PC-3 (cell line): ENCODE measurements at regions not wholly inside any gene's neighbourhood (a gene's known extent, or its start where the extent isn't known, plus 50 kb on each side); places are given as distances from the start of the nearest gene placed in this dataset.

Experiments used
- ATAC-seq: fragments of 200-7000 bp; cut with Tn5 transposase; 2 replicates; pipeline ENCODE4 v1.9.1; 2020; ENCODE audit warnings: mild to moderate bottlenecking, moderate library complexity
- BruUV-seq: library from RNA; stranded (reverse); fragments of 400-500 nt; replicated peaks from 2 replicates; lab custom pipeline; 2021; lab: Mats Ljungman, UMichigan
- CTCF ChIA-PET: fragments of 300-600 bp; sonication (Branson Sonifier 250); formaldehyde crosslinking; loops from one replicate; lab custom pipeline; 2022; ENCODE audit warnings: antibody characterized with exemption; lab: Charles Lee
- POLR2A ChIA-PET: fragments of 300-600 bp; sonication (Branson Sonifier 250); formaldehyde crosslinking; loops from one replicate; lab custom pipeline; 2022; ENCODE audit warnings: antibody characterized with exemption; ENCODE audit not compliant: unreplicated experiment; lab: Charles Lee
- DNase-seq: peaks from one replicate; pipeline ENCODE4 v3.0.0-alpha.2; 2015
- H2AFZ ChIP-seq: fragments of 300-600 bp; sonication (generic); 2 replicates; pipeline ENCODE4 v1.6.0; 2016; ENCODE audit warnings: antibody characterized with exemption, low read length
- H3F3A ChIP-seq: fragments of 300-600 bp; sonication (generic); one replicate; pipeline ENCODE4 v1.6.0; 2017; ENCODE audit warnings: antibody characterized with exemption, low read length, control low read depth, mild to moderate bottlenecking; ENCODE audit not compliant: unreplicated experiment
- H3K27ac ChIP-seq: fragments of 300-600 bp; sonication (generic); 2 replicates; pipeline ENCODE4 v1.5.1; 2016; ENCODE audit warnings: mild to moderate bottlenecking, low read length
- H3K27me3 ChIP-seq: fragments of 300-600 bp; sonication (generic); 2 replicates; pipeline ENCODE4 v1.6.1; 2016; ENCODE audit warnings: low read length, mixed read lengths
- H3K36me3 ChIP-seq: fragments of 300-600 bp; sonication (generic); 2 replicates; pipeline ENCODE4 v1.6.1; 2016; ENCODE audit warnings: low read depth, mixed run types, low read length, mixed read lengths
- H3K4me1 ChIP-seq: fragments of 300-600 bp; sonication (generic); 2 replicates; pipeline ENCODE4 v1.5.1; 2016; ENCODE audit warnings: low read length; ENCODE audit not compliant: insufficient read depth
- H3K4me2 ChIP-seq: fragments of 300-600 bp; sonication (generic); 2 replicates; pipeline ENCODE4 v1.6.0; 2016; ENCODE audit warnings: low read length
- H3K4me3 ChIP-seq: fragments of 300-600 bp; sonication (generic); 2 replicates; pipeline ENCODE4 v1.5.1; 2016; ENCODE audit warnings: mild to moderate bottlenecking, low read length, mixed read lengths
- H3K79me2 ChIP-seq: fragments of 300-600 bp; sonication (generic); 2 replicates; pipeline ENCODE4 v1.6.1; 2017; ENCODE audit warnings: low read length, mixed read lengths
- H3K9ac ChIP-seq: fragments of 300-600 bp; sonication (generic); 2 replicates; pipeline ENCODE4 v1.6.0; 2016; ENCODE audit warnings: mild to moderate bottlenecking, low read length
- H3K9me2 ChIP-seq: fragments of 300-600 bp; sonication (generic); replicated peaks from 2 replicates; pipeline ENCODE4 v1.6.1; 2016; ENCODE audit warnings: mixed run types, low read length, mixed read lengths
- H3K9me3 ChIP-seq: fragments of 300-600 bp; sonication (generic); 2 replicates; pipeline ENCODE4 v1.6.1; 2016; ENCODE audit warnings: low read length, mixed read lengths
- H4K20me1 ChIP-seq: fragments of 300-600 bp; sonication (generic); 2 replicates; pipeline ENCODE4 v1.6.1; 2016; ENCODE audit warnings: low read length, mixed read lengths
- CTCF ChIP-seq: fragments of 300-600 bp; sonication (generic); conservative IDR thresholded peaks from 2 replicates; pipeline ENCODE4 v1.5.1; 2017; ENCODE audit warnings: antibody characterized with exemption, low read depth, mild to moderate bottlenecking, low read length
- EZH2 ChIP-seq: fragments of 300-600 bp; sonication (generic); IDR thresholded peaks from one replicate; pipeline ENCODE4 v1.6.1; 2017; ENCODE audit warnings: antibody characterized with exemption, mild to moderate bottlenecking, low read length; ENCODE audit not compliant: unreplicated experiment
- EZH2phosphoT487 ChIP-seq: fragments of 300-600 bp; sonication (generic); IDR thresholded peaks from 2 replicates; pipeline ENCODE4 v1.6.1; 2018; ENCODE audit warnings: mild to moderate bottlenecking, antibody characterized with exemption, low read length, borderline replicate concordance
- intact Hi-C: fragments of 100-400 bp; cut with micrococcal nuclease; formaldehyde crosslinking; loops from 2 replicates; pipeline ENCODE4 v1.9.0; 2023

DNA sequence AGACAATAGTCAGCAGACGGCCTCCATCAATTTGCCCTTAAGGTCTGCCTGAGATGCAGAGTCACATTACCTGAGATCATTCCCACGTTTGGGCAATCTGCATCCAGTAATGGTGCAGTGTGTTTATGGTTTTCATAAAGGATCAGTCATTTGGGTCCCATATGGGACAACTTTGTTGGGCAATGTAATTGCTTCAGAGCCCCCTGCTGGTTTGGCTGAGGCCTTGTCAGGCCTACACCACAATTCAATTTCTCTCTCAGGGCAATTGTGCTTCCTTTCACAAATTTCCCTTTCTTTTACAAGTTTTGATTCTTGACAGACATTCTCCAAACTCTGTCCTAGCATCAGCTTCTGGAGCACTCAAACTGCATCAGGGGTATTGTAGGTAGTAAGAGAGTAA is 191.2 kb upstream of the SSTR1 start:
- Histone ChIP-seq H4K20me1 (no peaks in the 10 kb centered on the region), H2AFZ (no peak overlapping the region), H3K9me2 (no peaks in the 10 kb centered on the region), H3K79me2 (no peaks in the 10 kb centered on the region), H3K4me2 (no peak overlapping the region), H3K4me1 (no peaks in the 10 kb centered on the region), H3K27me3 (no peaks in the 10 kb centered on the region), H3K9me3 (peaks cover 19% of the 10 kb centered on the region), H3F3A (no peaks in the 10 kb centered on the region), H3K27ac (no peak overlapping the region), H3K9ac (no peak overlapping the region), H3K4me3 (no peak overlapping the region), H3K36me3 (no peaks in the 10 kb centered on the region)
- intact Hi-C loops, result loop anchor here (1.0 kb wide), 1 partner anchor 113 kb away; no protein-coding TSS in a partner anchor
- no TSS peak for BruUV-seq
- CTCF ChIA-PET, result no interaction called here
- POLR2A ChIA-PET, result no interaction called here
- ATAC-seq, result peak; percentile 35; the same call in 1 of the 2 replicates
- DNase-seq, result peak; percentile 19
- TF ChIP-seq EZH2phosphoT487 (no peak), CTCF (peak; percentile 68)

- ATAC-seq (no peak), DNase-seq (no peak)
- H3K9me3 ChIP-seq, result no peaks in the 10 kb centered on the region
- H3K27me3 ChIP-seq, result 0 out of 2 replicates have a peak, but pooled peaks cover 4% of the 10 kb centered on the region
- H4K20me1 ChIP-seq, result no peaks in the 10 kb centered on the region
- no peak overlapping the region for H3K4me3 ChIP-seq
- no peaks in the 10 kb centered on the region for H3K36me3 ChIP-seq
- POLR2A ChIA-PET, result no interaction called here
- H3K9me2 ChIP-seq, result no peaks in the 10 kb centered on the region
- no peaks in the 10 kb centered on the region for H3K4me1 ChIP-seq
- H3K9ac ChIP-seq, result no peak overlapping the region
- no TSS peak for BruUV-seq
- no peak overlapping the region for H3K27ac ChIP-seq
- TF ChIP-seq EZH2, result no peak
- TF ChIP-seq CTCF, result no peak
- no peaks in the 10 kb centered on the region for H3F3A ChIP-seq
- H2AFZ ChIP-seq, result no peak overlapping the region
- H3K79me2 ChIP-seq, result no peaks in the 10 kb centered on the region
- CTCF ChIA-PET, result no interaction called here
- intact Hi-C loops, result no loop called here
- no peak overlapping the region for H3K4me2 ChIP-seq
Observed at GRCh38 chr14:38021861-38022260, 185.8 kb upstream of the SSTR1 start.

- Histone ChIP-seq H3K9me2 (no peaks in the 10 kb centered on the region), H3K27me3 (0 out of 2 replicates have a peak, but pooled peaks cover 4% of the 10 kb centered on the region), H2AFZ (no peak overlapping the region), H3K9ac (no peak overlapping the region), H3K4me1 (no peaks in the 10 kb centered on the region), H3K27ac (no peak overlapping the region), H3K4me2 (no peak overlapping the region), H3K4me3 (no peak overlapping the region), H4K20me1 (no peaks in the 10 kb centered on the region), H3K79me2 (no peaks in the 10 kb centered on the region), H3F3A (no peaks in the 10 kb centered on the region), H3K9me3 (no peaks in the 10 kb centered on the region), H3K36me3 (no peaks in the 10 kb centered on the region)
- ChIA-PET CTCF (no interaction called here), POLR2A (no interaction called here)
- intact Hi-C loops, result no loop called here
- TF ChIP-seq CTCF (no peak), EZH2phosphoT487 (no peak), EZH2 (no peak)
- ATAC-seq (no peak), DNase-seq (no peak)
- no TSS peak for BruUV-seq
Observed at GRCh38 chr14:38022775-38023174, 184.9 kb upstream of the SSTR1 start.
